ENCODE measurements at regions not wholly inside any gene's neighbourhood (a gene's known extent, or its start where the extent isn't known, plus 50 kb on each side); places are given as distances from the start of the nearest gene placed in this dataset.

DNA sequence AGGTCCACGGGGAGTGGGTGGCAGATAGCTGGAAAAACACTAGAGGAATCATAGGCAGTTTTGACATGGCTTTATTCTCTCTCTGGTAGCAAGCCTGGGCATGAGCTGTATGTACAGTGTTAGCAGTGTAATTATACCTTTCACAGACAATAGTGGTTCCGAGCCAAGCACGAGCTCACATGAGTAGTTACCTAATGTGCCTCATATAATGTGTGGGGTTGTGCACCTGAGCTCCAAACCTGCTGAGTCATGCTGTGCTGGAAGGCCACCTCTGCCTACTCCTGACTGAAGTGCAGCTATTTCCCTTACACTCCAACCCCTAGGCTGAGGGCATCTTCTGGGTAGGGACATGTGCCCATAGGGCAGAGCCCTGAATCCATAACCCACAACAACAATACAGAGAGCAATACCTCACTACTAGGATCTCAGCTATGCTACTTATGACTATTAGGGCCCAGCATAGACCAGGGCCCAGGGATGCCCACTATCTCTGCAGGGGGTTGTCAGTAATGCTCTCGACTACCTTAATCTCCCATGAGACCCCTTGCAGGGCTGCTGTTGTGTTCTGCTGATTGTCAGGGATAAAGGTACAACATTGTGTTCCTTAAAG lies 432.1 kb downstream of the DYNC2H1 start:
- no peak overlapping the region for H3K4me3 ChIP-seq
- no peak for DNase-seq (ENCODE audit: low spot score)
- TF ChIP-seq, protein P1, sequence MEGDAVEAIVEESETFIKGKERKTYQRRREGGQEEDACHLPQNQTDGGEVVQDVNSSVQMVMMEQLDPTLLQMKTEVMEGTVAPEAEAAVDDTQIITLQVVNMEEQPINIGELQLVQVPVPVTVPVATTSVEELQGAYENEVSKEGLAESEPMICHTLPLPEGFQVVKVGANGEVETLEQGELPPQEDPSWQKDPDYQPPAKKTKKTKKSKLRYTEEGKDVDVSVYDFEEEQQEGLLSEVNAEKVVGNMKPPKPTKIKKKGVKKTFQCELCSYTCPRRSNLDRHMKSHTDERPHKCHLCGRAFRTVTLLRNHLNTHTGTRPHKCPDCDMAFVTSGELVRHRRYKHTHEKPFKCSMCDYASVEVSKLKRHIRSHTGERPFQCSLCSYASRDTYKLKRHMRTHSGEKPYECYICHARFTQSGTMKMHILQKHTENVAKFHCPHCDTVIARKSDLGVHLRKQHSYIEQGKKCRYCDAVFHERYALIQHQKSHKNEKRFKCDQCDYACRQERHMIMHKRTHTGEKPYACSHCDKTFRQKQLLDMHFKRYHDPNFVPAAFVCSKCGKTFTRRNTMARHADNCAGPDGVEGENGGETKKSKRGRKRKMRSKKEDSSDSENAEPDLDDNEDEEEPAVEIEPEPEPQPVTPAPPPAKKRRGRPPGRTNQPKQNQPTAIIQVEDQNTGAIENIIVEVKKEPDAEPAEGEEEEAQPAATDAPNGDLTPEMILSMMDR (IDR thresholded peaks at IDR 0.05) = no peak
- H3K27ac ChIP-seq = no peak overlapping the region

DNA sequence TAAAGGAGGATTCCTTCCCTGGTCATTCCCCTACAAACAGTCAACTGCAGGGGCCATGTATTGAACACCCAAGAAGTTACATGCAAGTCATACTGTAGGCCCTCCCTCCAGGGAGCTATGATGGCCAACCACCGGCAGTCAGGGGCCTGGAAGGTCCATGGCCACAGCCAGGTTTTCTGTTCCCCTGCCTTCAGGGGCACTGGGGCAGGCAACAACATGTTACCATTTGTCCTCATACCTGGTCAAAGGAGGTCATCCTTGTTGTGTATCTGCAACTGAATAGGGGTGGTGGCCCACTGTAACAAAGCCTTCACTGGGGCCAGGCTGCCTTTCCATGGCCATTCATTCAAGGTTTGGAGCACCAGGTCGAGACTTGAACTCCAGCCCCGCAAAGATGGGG lies 433.6 kb downstream of the DYNC2H1 start:
- TF ChIP-seq, protein P1 (IDR thresholded peaks at IDR 0.05) = no peak
- H3K4me3 ChIP-seq = no peak overlapping the region
- H3K27ac ChIP-seq = no peak overlapping the region
- DNase-seq (ENCODE audit: low spot score) = no peak

DNA sequence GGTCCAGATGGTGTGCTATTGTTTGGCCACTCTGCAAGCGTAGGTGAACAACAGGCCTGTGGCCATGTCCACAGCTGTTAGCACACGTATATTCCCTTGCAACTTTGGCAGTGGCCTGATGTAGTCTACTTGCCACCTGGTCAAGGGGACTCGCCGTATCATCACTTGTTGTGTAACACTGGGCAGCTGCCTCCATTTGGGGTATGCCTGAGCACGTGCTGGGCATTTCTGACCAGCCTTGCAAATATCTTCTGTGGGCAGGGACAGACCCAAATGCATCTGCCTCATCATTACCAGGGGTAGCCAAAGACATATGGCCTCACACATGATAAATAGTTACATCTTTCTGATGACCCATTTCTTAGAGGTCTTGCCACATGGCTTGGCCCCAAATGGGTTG lies 434.2 kb downstream of the DYNC2H1 start:
- DNase-seq (ENCODE audit: low spot score) = no peak
- Histone ChIP-seq H3K4me3 (no peak overlapping the region), H3K27ac (no peak overlapping the region)
- TF ChIP-seq, protein P1 (IDR thresholded peaks at IDR 0.05) = no peak

DNA sequence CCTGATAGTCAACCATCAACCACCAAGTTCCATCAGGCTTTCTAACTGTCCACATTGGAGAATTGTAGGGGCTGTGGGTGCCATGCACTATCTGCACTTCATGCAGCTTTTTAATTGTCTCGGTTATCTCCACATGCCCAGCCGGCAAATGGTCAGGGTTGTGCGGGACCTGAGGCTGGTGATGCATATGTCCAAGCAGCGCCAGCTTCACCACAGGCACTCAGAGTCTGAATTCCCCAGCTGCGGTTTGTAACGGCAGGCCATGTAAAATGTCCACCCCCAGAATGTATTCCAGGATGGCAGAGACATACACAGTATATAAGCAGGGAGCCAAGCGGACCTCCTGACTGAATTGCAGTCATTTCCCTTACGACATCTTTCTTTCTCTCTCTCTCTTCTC lies 435.6 kb downstream of the DYNC2H1 start:
- H3K27ac ChIP-seq = no peak overlapping the region
- H3K4me3 ChIP-seq = no peak overlapping the region
- TF ChIP-seq, protein P1 (IDR thresholded peaks at IDR 0.05) = no peak
- DNase-seq (ENCODE audit: low spot score) = no peak

DNA sequence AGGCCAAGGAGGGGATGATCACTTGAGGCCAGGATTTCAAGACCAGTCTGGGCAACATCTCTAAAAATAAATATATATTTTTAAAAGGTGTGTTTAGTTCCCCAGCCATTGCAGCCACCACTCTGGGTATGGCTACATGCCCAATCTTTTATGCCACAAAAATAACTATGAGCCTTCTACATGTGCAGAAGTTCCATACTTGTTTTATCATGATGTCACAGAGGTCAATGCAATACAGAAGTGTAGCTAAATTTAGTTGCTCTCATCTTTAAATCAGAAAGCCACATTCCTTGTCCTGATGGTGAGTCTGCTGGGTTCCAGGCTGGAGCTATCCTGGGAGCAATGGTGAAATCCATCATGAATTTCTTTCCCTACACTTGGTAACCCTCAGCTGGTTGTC lies 436.3 kb downstream of the DYNC2H1 start:
- H3K27ac ChIP-seq = no peak overlapping the region
- H3K4me3 ChIP-seq = no peak overlapping the region
- DNase-seq (ENCODE audit: low spot score) = no peak
- TF ChIP-seq, protein P1 (IDR thresholded peaks at IDR 0.05) = no peak

DNA sequence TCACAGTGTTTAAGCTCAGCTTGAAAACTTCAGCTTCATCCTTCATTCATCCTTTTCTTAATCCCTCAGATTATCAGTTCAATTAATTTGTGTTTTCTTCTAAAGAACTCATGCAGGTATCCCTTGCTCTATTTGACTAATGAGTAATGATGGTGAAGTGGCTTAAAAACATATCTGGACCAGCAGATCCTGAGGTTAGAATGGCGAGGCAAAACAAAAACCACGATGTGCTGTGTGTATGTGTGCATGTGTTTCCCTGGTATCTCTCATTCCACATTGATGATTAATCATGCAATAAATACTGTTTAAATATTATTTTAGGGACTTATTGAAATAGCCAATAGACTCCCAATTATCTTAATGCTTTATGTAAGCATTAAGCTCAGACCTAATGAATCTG lies 437.0 kb downstream of the DYNC2H1 start:
- DNase-seq (ENCODE audit: low spot score) = no peak
- H3K4me3 ChIP-seq = no peak overlapping the region
- TF ChIP-seq, protein P1 (IDR thresholded peaks at IDR 0.05) = no peak
- no peak overlapping the region for H3K27ac ChIP-seq

DNA sequence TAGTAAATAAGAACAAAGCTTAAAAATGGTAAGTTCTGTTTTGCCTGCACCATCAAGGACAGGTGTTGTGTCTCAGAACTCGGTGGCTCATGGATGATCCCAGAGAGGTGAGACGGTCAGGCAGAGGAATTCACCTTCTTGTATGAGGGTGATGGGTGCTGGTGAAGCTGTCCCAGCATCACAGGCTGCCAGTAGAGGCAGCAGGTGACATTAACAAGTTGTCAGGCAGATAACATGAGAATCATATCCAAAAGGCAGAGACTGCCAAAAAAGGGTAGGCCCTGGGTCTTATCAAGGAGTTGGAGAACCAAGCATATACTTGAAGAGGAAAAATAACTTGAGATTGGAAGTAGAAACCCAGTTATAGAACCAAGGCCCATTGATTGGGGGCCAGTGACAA lies 437.8 kb downstream of the DYNC2H1 start:
- DNase-seq (ENCODE audit: low spot score) = no peak
- Histone ChIP-seq H3K4me3 (no peak overlapping the region), H3K27ac (no peak overlapping the region)
- TF ChIP-seq, protein P1 (IDR thresholded peaks at IDR 0.05) = no peak
